K562 (cell line): ENCODE measurements at regions not wholly inside any gene's neighbourhood (a gene's known extent, or its start where the extent isn't known, plus 50 kb on each side); places are given as distances from the start of the nearest gene placed in this dataset.

Experiments used
- ATAC-seq: fragments of 200-7000 bp; cut with Tn5 transposase; 3 replicates; pipeline ENCODE4 v1.9.1; 2020; ENCODE audit warnings: moderate library complexity
- BruUV-seq: library from RNA; stranded (reverse); fragments of 400-500 nt; replicated peaks from 2 replicates; lab custom pipeline; 2021; lab: Mats Ljungman, UMichigan
- CTCF ChIA-PET: fragments of 300-600 bp; formaldehyde crosslinking; extraction: SDS; loops from one replicate; lab custom pipeline; 2021; ENCODE audit warnings: low intra/inter-chr PET ratio; lab: Yijun Ruan, JAX
- POLR2A ChIA-PET: fragments of 300-600, 350-650 bp; sonication (Branson Sonifier 250); formaldehyde crosslinking; extraction: SDS; loops from one replicate; lab custom pipeline; 2021; ENCODE audit warnings: antibody characterized with exemption, inconsistent platforms; lab: Yijun Ruan, JAX
- DNase-seq, 4 experiments: peaks; one replicate each; pipeline versions ENCODE4 v3.0.0 to v3.0.0-alpha.2; 2011 to 2018; ENCODE audit warnings: low spot score in 3 of 4, mixed read lengths in 3 of 4; ENCODE audit errors: extremely low read depth in 1 of 4
- FAIRE-seq: peaks from 2 replicates; lab custom pipeline; 2011; peaks lifted over from hg19 to GRCh38; lab: Jason Lieb, UNC
- H2AFZ ChIP-seq: 2 replicates; pipeline ENCODE4 v1.6.0; 2011; ENCODE audit warnings: low read depth, low read length, control low read depth, inconsistent platforms
- H3K27ac ChIP-seq: fragments of 200-600 bp; 3 replicates; pipeline ENCODE4 v1.8.0; 2011; ENCODE audit warnings: low read depth, mild to moderate bottlenecking, control low read depth, inconsistent platforms, low read length, moderate library complexity, mixed read lengths; ENCODE audit errors: extremely low read depth
- H3K27me3 ChIP-seq, 2 experiments: fragments of 300-600 bp in 1 of 2; 2 replicates in 1 of 2; 3 replicates in 1 of 2; pipeline versions ENCODE4 v1.6.0 to v1.8.0; 2011; ENCODE audit warnings: inconsistent platforms in 2 of 2, low read length in 2 of 2, mild to moderate bottlenecking in 1 of 2, mixed read lengths in 1 of 2, moderate library complexity in 1 of 2; ENCODE audit not compliant: control insufficient read depth in 2 of 2, insufficient read depth in 2 of 2
- H3K36me3 ChIP-seq: fragments of 300-600 bp; 3 replicates; pipeline ENCODE4 v1.8.0; 2011; ENCODE audit warnings: mild to moderate bottlenecking, low read length, inconsistent platforms; ENCODE audit not compliant: control insufficient read depth, insufficient read depth
- H3K4me1 ChIP-seq, 2 experiments: fragments of 200-600 bp in 1 of 2; replicated peaks in 1 of 2; 2 replicates in 1 of 2; 3 replicates in 1 of 2; pipeline versions ENCODE4 v1.5.1 to v1.8.0; 2011; ENCODE audit warnings: inconsistent platforms in 2 of 2, low read length in 2 of 2, mild to moderate bottlenecking in 1 of 2, mixed read lengths in 1 of 2, moderate library complexity in 1 of 2; ENCODE audit not compliant: control insufficient read depth in 2 of 2, insufficient read depth in 2 of 2
- H3K4me2 ChIP-seq: 2 replicates; pipeline ENCODE4 v1.6.1; 2011; ENCODE audit warnings: low read length, control low read depth, inconsistent platforms, mixed read lengths; ENCODE audit not compliant: insufficient read depth
- H3K4me3 ChIP-seq: fragments of 200-600 bp; sonication (generic), shearing (Covaris generic); 2 replicates; pipeline ENCODE4 v1.5.1; 2016; ENCODE audit warnings: control low read depth, inconsistent platforms
- H3K79me2 ChIP-seq: fragments of 200-600 bp; 3 replicates; pipeline ENCODE4 v1.8.0; 2011; ENCODE audit warnings: low read length, inconsistent platforms; ENCODE audit not compliant: control insufficient read depth, insufficient read depth
- H3K9ac ChIP-seq, 2 experiments: 2 replicates each; pipeline versions ENCODE4 v1.6.0 to v1.6.1; 2011; ENCODE audit warnings: low read depth in 2 of 2, low read length in 2 of 2, control low read depth in 1 of 2, inconsistent platforms in 1 of 2, mild to moderate bottlenecking in 1 of 2, mixed read lengths in 1 of 2; ENCODE audit not compliant: insufficient read depth in 1 of 2
- H3K9me1 ChIP-seq: one replicate; pipeline ENCODE4 v1.6.0; 2011; ENCODE audit warnings: inconsistent platforms, mild to moderate bottlenecking, low read length, moderate library complexity; ENCODE audit not compliant: control insufficient read depth, insufficient read depth
- H3K9me3 ChIP-seq: replicated peaks from 2 replicates; pipeline ENCODE4 v1.5.1; 2011; ENCODE audit warnings: low read depth, low read length, inconsistent platforms; ENCODE audit not compliant: control insufficient read depth, insufficient read depth
- H4K20me1 ChIP-seq: replicated peaks from 2 replicates; pipeline ENCODE4 v1.6.1; 2011; ENCODE audit warnings: low read length, inconsistent platforms, mixed read lengths; ENCODE audit not compliant: control insufficient read depth, insufficient read depth
- ILK ChIP-seq: fragments of 450-650 bp; IDR thresholded peaks from 2 replicates; pipeline ENCODE4 v1.6.1; 2016; ENCODE audit warnings: missing genetic modification characterization, low read depth, mild to moderate bottlenecking, missing compliant biosample characterization, moderate library complexity, borderline replicate concordance
- KLF6 ChIP-seq: fragments of 250-450 bp; sonication (Bioruptor Pico); IDR thresholded peaks from 2 replicates; pipeline ENCODE4 v1.4.0; 2020; ENCODE audit warnings: mild to moderate bottlenecking, moderate library complexity, borderline replicate concordance
- RBM39 ChIP-seq: fragments of 200-400 bp; formaldehyde crosslinking; optimal IDR thresholded peaks from 2 replicates; pipeline ENCODE3; 2018; ENCODE audit warnings: low read depth, low read length
- ZFPM2 ChIP-seq: fragments of 250-450 bp; sonication (Bioruptor Pico); IDR thresholded peaks from 2 replicates; pipeline ENCODE4 v1.5.1; 2022; ENCODE audit warnings: mild to moderate bottlenecking
- ZNF41 ChIP-seq: fragments of 250-450 bp; sonication (Bioruptor Pico); conservative IDR thresholded peaks from 2 replicates; pipeline ENCODE4 v1.4.0; 2020; ENCODE audit warnings: mild to moderate bottlenecking
- ZNF511 ChIP-seq: sonication (generic); formaldehyde crosslinking; IDR thresholded peaks from 2 replicates; pipeline ENCODE4 v1.8.0; 2022; ENCODE audit warnings: mild to moderate bottlenecking, missing genetic modification reagents
- ZNF561 ChIP-seq: fragments of 450-650 bp; formaldehyde crosslinking; conservative IDR thresholded peaks from 2 replicates; pipeline ENCODE4 v1.4.0; 2020; ENCODE audit warnings: mild to moderate bottlenecking, moderate library complexity
- WGBS: fragments of 100-300 bp; shearing (Covaris generic); methylation state at CpG from one replicate; pipeline ENCODE4 v1.1.6; 2016; ENCODE audit warnings: low coverage, mixed read lengths; ENCODE audit not compliant: insufficient coverage; ENCODE audit errors: missing lambda C conversion rate; 5-methylcytosine and 5-hydroxymethylcytosine counted together
- in situ Hi-C: fragments of 300-500 bp; cut with MboI; formaldehyde crosslinking; loops from 4 replicates; pipeline ENCODE4 v1.15.0; 2018; ENCODE audit warnings: inconsistent platforms, mixed read lengths
- intact Hi-C: fragments of 100-400 bp; cut with micrococcal nuclease; formaldehyde crosslinking; loops from 2 replicates; pipeline ENCODE4 v1.14.2; 2022
- TF ChIP-seq, protein P1 (sequence below): conservative IDR thresholded peaks from 2 replicates; pipeline ENCODE4 v1.6.1; 2011; ENCODE audit warnings: low read depth, mild to moderate bottlenecking, low read length; ENCODE audit not compliant: control insufficient read depth
- TF ChIP-seq, protein P2 (sequence below), 2 experiments: fragments of 450-650 bp in 1 of 2; IDR thresholded peaks; 2 replicates each; pipeline ENCODE4 v1.6.1; 2011 to 2017; ENCODE audit warnings: low read depth in 2 of 2, antibody characterized with exemption in 1 of 2, borderline replicate concordance in 1 of 2, low read length in 1 of 2, mild to moderate bottlenecking in 1 of 2, mixed read lengths in 1 of 2; ENCODE audit not compliant: control insufficient read depth in 1 of 2
- TF ChIP-seq, protein P3 (sequence below): fragments of 450-650 bp; formaldehyde crosslinking; IDR thresholded peaks from 2 replicates; pipeline ENCODE4 v1.4.0; 2020; ENCODE audit warnings: mild to moderate bottlenecking
- TF ChIP-seq, protein P4 (sequence below), 2 experiments: IDR thresholded peaks in 1 of 2; conservative IDR thresholded peaks in 1 of 2; 2 replicates each; pipeline ENCODE4 v1.6.1; 2016; ENCODE audit warnings: low read depth in 2 of 2, mild to moderate bottlenecking in 1 of 2, missing compliant biosample characterization in 1 of 2, missing genetic modification characterization in 1 of 2, moderate library complexity in 1 of 2

DNA sequence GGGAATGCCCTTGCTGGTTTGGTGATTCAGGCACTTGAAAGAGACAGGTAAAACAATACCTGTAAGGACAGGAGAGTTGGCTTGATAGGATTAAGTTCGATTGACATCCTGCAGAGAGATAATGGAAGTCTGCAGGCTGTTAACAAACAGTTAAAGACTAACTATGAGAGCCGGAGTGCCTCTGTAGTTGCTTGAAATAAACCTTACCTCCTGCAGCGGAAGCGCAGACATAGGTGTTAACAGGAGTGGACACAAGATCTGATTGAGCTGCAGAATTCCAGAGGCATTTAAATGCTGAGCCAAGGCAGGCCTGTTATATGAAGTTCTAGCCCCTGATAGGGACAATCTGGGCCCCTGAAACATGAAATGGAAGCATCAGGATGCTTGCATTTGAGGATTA lies 416.7 kb upstream of the MAOA start (continued):
- no peak for TF ChIP-seq ZNF511 (CRISPR knock-in tag)
- TF ChIP-seq, all 486 proteins: peak for 0

GRCh38 chrX:43255596-43255995 lies 400.5 kb upstream of the MAOA start:
- ChIA-PET POLR2A (no interaction called here), CTCF (no interaction called here)
- ATAC-seq (no peak), FAIRE-seq (no peak), DNase-seq (no peak)
- no TSS peak for BruUV-seq
- no peaks in the 10 kb centered on the region for H3K4me1 ChIP-seq
- H3K79me2 ChIP-seq = no peaks in the 10 kb centered on the region
- no peak overlapping the region for H3K4me3 ChIP-seq
- H3K9me1 ChIP-seq = no peaks in the 10 kb centered on the region
- no peak overlapping the region for H2AFZ ChIP-seq
- no peaks in the 10 kb centered on the region for H4K20me1 ChIP-seq
- WGBS = 0% methylated on average over 1 of the region's 1 CpG
- in situ Hi-C loops (no loop called here), intact Hi-C loops (no loop called here)
- no peak overlapping the region for H3K9ac ChIP-seq
- H3K9me3 ChIP-seq = no peaks in the 10 kb centered on the region
- no peaks in the 10 kb centered on the region for H3K27me3 ChIP-seq
- H3K36me3 ChIP-seq = no peaks in the 10 kb centered on the region
- no peak overlapping the region for H3K4me2 ChIP-seq
- no peak overlapping the region for H3K27ac ChIP-seq
- TF ChIP-seq RBM39 = no peak
- TF ChIP-seq ZNF41 (CRISPR knock-in tag) = no peak
- no peak for TF ChIP-seq ILK (tag)
- TF ChIP-seq, protein P1, sequence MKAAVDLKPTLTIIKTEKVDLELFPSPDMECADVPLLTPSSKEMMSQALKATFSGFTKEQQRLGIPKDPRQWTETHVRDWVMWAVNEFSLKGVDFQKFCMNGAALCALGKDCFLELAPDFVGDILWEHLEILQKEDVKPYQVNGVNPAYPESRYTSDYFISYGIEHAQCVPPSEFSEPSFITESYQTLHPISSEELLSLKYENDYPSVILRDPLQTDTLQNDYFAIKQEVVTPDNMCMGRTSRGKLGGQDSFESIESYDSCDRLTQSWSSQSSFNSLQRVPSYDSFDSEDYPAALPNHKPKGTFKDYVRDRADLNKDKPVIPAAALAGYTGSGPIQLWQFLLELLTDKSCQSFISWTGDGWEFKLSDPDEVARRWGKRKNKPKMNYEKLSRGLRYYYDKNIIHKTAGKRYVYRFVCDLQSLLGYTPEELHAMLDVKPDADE = no peak
- no peak for TF ChIP-seq ZNF561 (CRISPR knock-in tag)
- TF ChIP-seq KLF6 (CRISPR knock-in tag) = no peak
- TF ChIP-seq, protein P2, sequence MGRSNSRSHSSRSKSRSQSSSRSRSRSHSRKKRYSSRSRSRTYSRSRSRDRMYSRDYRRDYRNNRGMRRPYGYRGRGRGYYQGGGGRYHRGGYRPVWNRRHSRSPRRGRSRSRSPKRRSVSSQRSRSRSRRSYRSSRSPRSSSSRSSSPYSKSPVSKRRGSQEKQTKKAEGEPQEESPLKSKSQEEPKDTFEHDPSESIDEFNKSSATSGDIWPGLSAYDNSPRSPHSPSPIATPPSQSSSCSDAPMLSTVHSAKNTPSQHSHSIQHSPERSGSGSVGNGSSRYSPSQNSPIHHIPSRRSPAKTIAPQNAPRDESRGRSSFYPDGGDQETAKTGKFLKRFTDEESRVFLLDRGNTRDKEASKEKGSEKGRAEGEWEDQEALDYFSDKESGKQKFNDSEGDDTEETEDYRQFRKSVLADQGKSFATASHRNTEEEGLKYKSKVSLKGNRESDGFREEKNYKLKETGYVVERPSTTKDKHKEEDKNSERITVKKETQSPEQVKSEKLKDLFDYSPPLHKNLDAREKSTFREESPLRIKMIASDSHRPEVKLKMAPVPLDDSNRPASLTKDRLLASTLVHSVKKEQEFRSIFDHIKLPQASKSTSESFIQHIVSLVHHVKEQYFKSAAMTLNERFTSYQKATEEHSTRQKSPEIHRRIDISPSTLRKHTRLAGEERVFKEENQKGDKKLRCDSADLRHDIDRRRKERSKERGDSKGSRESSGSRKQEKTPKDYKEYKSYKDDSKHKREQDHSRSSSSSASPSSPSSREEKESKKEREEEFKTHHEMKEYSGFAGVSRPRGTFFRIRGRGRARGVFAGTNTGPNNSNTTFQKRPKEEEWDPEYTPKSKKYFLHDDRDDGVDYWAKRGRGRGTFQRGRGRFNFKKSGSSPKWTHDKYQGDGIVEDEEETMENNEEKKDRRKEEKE (IDR thresholded peaks at IDR 0.05; ENCODE audit: borderline replicate concordance in 1 of 2, control insufficient read depth in 1 of 2, low read depth in 2 of 2, low read length in 1 of 2) = no peak
- TF ChIP-seq, protein P3, sequence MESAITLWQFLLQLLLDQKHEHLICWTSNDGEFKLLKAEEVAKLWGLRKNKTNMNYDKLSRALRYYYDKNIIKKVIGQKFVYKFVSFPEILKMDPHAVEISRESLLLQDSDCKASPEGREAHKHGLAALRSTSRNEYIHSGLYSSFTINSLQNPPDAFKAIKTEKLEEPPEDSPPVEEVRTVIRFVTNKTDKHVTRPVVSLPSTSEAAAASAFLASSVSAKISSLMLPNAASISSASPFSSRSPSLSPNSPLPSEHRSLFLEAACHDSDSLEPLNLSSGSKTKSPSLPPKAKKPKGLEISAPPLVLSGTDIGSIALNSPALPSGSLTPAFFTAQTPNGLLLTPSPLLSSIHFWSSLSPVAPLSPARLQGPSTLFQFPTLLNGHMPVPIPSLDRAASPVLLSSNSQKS (CRISPR knock-in tag) = no peak
- TF ChIP-seq ZFPM2 (CRISPR knock-in tag) = no peak
- TF ChIP-seq, protein P4, sequence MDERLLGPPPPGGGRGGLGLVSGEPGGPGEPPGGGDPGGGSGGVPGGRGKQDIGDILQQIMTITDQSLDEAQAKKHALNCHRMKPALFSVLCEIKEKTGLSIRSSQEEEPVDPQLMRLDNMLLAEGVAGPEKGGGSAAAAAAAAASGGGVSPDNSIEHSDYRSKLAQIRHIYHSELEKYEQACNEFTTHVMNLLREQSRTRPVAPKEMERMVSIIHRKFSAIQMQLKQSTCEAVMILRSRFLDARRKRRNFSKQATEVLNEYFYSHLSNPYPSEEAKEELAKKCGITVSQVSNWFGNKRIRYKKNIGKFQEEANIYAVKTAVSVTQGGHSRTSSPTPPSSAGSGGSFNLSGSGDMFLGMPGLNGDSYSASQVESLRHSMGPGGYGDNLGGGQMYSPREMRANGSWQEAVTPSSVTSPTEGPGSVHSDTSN (CRISPR knock-in tag; IDR thresholded peaks at IDR 0.05; ENCODE audit: low read depth) = no peak
- TF ChIP-seq, protein P4 (tag; conservative IDR thresholded peaks at IDR 0.05; ENCODE audit: low read depth) = no peak
